NCI-H128 (cell line): ENCODE measurements at regions not wholly inside any gene's neighbourhood (a gene's known extent, or its start where the extent isn't known, plus 50 kb on each side); places are given as distances from the start of the nearest gene placed in this dataset.
A peak's percentile ranks its signal among the peaks of the same experiment; 100 is the strongest.
"Not testable (repeated sequence)": the region's sequence is repeated elsewhere in the genome, so short reads cannot be mapped to it uniquely, and the experiment has no call there.

ENCODE experiments used
- DNase-seq: peaks from one replicate; lab custom pipeline; 2025; ENCODE audit not compliant: unreplicated experiment; lab: John Stamatoyannopoulos, UW

- DNase-seq, result no peak
Observed at GRCh38 chr3:181279239-181279565, 289.7 kb upstream of the DNAJC19 start.

DNA sequence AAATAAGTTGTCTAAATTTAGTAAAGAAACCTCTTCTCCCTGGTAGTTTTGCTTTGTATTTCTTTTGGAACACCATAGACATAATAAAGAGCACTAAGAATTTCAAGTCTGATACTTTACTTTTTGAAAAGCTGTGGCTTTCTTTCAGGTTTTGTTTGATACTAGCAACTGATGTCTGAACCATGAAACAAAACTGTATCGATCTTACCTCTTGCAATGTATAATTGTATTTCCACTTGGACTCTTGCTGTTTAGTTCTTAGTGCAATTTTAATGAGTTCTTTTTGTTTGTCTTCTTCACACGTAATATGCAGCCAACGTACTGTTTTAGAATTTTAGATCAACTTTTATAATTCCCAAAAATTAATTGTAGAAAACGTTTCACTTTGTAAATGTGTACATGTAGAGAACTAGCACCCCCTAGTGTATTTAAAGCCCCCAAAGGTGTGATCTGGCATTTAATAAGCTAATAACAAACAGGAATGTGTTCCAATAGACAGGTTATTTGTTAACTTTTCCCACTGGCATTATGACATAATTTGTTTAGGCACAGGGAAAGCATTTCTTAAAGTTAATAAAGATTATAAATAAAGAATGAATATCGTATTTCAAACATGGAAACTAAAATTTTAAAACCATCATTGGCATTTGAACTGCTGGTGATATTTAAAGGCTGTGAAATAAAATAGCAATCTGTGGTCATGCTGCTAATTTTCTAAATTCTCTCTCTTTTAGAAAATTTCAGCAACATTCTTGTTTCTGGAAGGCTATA, 289.1 kb upstream of the DNAJC19 start:
- no peak for DNase-seq

GRCh38 chr3:181276358-181276896, 286.9 kb upstream of the DNAJC19 start:
- DNase-seq, result no peak

DNA sequence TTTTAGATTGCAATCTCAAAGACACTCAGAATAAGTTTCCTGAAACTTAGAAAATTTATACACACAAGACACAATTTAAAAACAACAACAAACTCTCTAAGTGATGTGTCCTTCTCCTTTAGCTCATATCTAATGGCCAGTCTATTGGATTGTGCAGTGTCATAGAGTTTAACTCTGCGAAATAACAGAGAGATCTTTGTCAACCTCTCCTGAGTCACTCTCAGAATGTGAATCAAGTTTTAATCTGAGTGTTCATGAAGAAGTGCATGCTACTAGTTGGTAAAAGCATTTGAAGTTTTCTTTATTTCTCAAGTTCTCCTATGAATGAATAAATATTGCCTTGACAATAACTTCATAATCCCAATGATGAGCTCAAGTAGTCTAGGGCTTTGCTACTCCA, 284.5 kb upstream of the DNAJC19 start:
- DNase-seq, result no peak

DNA sequence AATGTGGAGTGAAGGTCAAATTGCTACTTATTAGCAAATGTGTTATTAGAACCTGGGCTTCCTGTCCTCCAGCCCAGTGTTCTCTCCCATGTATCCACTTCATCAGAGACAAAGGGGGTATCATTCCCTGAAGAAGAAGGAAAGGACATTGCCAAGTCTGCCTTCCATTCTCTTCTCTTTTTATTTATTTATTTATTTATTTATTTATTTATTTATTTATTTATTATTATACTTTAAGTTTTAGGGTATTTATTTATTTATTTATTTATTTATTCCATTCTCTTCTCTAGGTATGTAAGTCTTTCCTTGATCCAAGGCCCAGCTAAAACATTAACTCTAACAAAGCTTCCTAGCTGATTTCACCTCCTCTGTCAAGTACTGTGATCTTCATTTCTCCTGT, 277.8 kb upstream of the DNAJC19 start:
- DNase-seq, result no peak

DNA sequence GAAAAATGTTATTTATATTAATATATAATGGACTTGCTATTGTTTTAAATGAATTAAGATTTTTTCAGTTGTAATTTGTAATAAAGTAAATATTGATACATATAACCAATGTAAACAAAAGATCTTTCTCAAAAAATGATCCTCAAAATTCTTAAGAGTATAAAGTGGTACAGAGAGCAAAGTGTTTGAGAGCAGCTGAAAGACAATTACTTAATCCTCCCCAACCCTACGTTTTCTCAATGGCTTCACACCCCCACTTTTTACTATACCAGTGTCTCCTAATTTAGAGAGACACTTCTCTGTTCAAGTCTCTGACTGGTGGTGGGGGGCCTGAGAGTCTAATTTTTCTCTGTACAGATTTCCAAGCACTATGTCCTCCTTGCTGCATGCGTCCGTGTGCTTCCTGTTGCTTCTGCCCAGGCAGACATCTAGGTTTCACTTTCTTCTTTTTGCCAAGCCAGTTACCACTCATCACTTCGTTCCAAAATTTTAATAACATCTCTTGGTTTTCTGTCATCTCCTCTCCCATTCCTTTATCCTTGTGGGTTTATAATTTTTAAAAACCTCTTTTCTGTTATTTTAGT, 276.3 kb upstream of the DNAJC19 start:
- DNase-seq, result no peak

DNA sequence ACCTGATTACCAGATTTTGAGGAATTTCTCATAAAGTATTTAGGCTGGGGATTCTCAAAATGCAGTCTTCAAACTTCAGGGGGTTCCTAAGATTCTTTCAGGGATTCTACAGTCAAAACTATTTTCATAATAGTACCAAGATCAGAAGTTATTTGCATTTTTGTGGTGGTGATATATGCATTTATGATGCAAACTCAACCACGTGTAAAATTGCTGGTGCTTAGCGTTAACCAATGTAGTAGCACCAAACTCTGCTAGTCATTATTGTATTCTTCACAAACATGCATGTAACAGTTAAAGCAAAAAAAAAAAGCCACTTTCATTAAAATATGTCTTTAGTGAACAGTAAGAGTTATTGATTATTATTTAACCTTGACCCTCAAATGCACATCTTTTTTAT, 274.9 kb upstream of the DNAJC19 start:
- no peak for DNase-seq

- DNase-seq, result no peak
Observed at GRCh38 chr3:181253796-181254195, 264.3 kb upstream of the DNAJC19 start.

DNA sequence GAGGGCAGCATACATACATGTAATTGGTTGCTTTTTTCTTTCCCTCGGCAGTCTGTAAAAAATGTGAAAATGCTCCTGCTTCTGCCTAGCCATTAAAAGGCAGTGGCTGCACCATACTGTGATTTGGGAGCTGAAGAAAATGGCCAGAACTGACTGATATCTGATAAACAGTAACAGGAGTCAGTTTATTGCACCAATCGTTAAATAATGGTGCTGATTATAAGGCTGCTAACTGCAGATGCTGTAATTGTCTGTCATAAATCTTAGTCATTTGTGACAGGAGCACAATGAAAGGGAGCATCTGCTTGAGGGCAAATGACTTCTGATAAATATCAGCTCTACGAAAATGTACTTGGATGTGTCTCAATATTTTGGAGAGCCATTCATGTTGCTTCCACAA, 263.1 kb upstream of the DNAJC19 start:
- no peak for DNase-seq

DNA sequence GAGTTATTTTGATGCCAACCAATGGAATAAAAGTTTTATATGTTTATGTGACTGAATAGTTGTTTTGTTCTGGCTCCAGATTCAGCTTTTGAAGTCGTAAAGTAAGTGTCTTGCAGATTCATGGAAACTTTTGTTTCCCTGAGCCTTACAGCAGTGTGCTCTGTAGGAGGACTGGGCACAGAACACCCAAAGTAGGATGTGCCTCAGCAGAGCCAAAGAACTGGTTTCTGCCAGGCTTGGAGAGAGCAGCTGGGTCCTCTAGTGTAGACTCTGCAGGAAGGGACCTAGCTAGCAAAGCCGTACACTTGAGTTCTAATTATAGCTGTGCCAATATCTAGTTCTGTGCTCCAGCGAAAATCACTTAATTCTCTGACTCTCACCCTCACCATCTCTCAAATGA, 261.2 kb upstream of the DNAJC19 start:
- no peak for DNase-seq

DNA sequence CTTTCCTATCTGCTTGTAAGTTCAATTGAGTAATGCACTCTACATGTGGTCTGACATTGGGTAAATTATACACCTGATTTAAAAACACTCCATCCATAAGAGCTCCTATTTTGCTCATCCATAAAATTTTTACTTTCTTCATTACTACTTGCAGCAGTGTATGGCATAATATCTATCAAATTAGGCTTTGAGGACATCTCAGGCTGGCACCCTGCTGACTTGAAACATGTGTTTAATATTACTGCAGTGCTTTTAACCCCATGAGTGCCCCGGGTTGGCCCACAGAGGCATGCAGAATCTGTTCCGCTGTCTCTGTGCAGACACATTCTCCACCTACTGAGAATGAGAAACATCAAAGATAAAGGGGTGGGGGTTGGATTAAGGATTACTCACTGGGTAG, 249.9 kb upstream of the DNAJC19 start:
- DNase-seq, result peak; percentile 31

GRCh38 chr3:181230258-181230657, 240.7 kb upstream of the DNAJC19 start:
- DNase-seq, result no peak

- no peak for DNase-seq
Observed at GRCh38 chr3:181213347-181213746, 223.8 kb upstream of the DNAJC19 start.

DNA sequence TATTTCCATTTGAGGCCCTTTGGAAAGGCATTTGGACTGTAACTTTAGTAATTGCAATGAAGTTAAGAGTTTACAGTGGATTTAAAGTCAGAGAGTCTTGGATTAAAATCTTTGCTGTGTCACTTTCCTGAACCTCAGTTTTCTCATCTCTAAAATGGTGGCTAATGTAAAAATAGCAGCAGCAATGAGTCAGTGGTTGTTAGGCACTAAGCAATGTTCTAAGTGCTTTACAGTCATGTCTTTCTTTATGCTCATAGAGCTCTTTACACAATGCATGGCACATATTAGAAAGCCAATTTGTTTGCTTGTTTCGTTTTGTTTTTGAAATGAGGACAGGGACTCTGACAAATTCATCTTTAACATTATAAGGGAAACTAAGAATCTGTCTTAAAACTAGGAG, 222.7 kb upstream of the DNAJC19 start:
- no peak for DNase-seq

DNA sequence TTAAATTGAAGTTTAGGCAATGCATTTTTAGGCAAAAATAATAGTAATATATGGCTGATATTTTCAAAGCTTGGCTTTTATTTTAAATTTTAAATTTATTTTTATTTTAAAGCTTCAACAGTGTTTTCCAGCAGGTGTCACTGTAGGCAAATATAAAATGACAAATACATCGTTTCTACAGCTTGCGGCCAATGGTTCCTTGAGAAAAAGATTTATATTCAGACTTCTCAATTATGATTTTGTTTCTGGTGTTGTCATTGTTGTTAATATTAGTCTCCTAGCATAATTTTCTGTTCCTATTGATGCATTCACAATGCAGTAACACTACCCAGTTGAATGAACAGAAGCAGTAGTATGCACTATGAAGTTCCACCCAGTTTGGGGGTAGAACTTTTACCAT, 220.7 kb upstream of the DNAJC19 start:
- no peak for DNase-seq

- no peak for DNase-seq
Observed at GRCh38 chr3:181189556-181189955, 200.0 kb upstream of the DNAJC19 start.

DNA sequence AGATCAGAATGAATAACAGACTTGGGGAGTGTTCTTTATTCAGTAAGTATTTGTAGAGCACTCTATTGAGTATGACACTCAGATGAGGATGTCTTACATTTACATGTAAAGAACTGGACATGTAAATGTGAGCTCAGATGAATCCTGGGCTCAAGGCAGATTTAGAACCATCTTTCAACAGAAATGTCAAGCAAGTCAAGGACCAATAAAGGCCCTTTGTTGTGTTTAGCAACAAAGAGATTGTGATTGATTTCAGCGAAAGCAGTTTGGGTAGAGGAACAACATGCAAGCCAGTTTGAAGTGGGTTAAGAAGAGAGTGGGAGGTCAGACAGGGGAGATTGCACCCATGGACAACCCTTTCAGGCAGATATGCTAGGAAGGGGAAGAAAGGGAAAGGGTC, 194.2 kb upstream of the DNAJC19 start:
- DNase-seq, result no peak

DNA sequence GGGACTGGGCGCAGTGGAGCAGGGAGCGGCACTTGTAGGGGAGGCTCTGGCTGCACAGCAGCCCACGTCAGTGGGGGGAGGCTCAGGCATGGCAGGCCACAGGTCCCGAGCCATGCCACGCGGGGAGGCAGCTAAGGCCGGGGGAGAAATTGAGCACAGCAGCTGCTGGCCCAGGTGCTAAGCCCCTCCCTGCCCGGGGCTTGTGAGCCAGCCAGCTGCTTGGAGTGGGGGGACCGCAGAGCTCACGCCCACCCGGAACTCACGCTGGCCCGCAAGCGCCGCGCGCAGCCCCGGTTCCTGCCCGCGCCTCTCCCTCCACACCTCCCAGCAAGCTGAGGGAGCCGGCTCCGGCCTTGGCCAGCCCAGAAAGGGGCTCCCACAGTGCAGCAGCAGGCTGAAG, 193.5 kb upstream of the DNAJC19 start:
- not testable (repeated sequence) for DNase-seq

- no peak for DNase-seq
Observed at GRCh38 chr3:181178991-181179390, 189.5 kb upstream of the DNAJC19 start.

GRCh38 chr3:181176601-181177000, 187.1 kb upstream of the DNAJC19 start:
- peak; percentile 32 for DNase-seq

- DNase-seq, result no peak
Observed at GRCh38 chr3:181174676-181175233, 185.2 kb upstream of the DNAJC19 start.

GRCh38 chr3:181174022-181174421, 184.5 kb upstream of the DNAJC19 start:
- no peak for DNase-seq
